Osteocyte (in vitro differentiated cells): ENCODE measurements at regions not wholly inside any gene's neighbourhood (a gene's known extent, or its start where the extent isn't known, plus 50 kb on each side); places are given as distances from the start of the nearest gene placed in this dataset.
"Not testable (repeated sequence)": the region's sequence is repeated elsewhere in the genome, so short reads cannot be mapped to it uniquely, and the experiment has no call there.

Source experiments
- DNase-seq: peaks from one replicate; pipeline ENCODE4 v3.0.0; 2021; ENCODE audit warnings: mixed read lengths; ENCODE audit not compliant: unreplicated experiment; ENCODE audit errors: extremely low spot score
- H3K27ac Mint-ChIP-seq: one replicate; pipeline ENCODE4 v1.8.0; 2021; ENCODE audit warnings: mild to moderate bottlenecking, mixed read lengths; ENCODE audit not compliant: unreplicated experiment
- H3K27me3 Mint-ChIP-seq: one replicate; pipeline ENCODE4 v1.8.0; 2021; ENCODE audit warnings: mixed read lengths; ENCODE audit not compliant: unreplicated experiment
- H3K36me3 Mint-ChIP-seq: one replicate; pipeline ENCODE4 v1.8.0; 2021; ENCODE audit warnings: mixed read lengths; ENCODE audit not compliant: unreplicated experiment
- H3K4me1 Mint-ChIP-seq: one replicate; pipeline ENCODE4 v1.8.0; 2021; ENCODE audit warnings: mixed read lengths; ENCODE audit not compliant: unreplicated experiment
- H3K4me3 Mint-ChIP-seq: one replicate; pipeline ENCODE4 v1.8.0; 2021; ENCODE audit warnings: mild to moderate bottlenecking, moderate library complexity, mixed read lengths; ENCODE audit not compliant: unreplicated experiment
- H3K9me3 Mint-ChIP-seq: one replicate; pipeline ENCODE4 v1.8.0; 2021; ENCODE audit warnings: mixed read lengths; ENCODE audit not compliant: unreplicated experiment
- CTCF ChIP-seq: fragments of 200-600 bp; sonication (generic); IDR thresholded peaks from 2 replicates; pipeline ENCODE4 v1.5.0; 2021; ENCODE audit warnings: antibody characterized with exemption, mild to moderate bottlenecking, moderate library complexity

GRCh38 chr1:104029456-104029970, 279.8 kb downstream of the AMY1C start:
- no peaks in the 10 kb centered on the region for H3K4me1 Mint-ChIP-seq
- H3K9me3 Mint-ChIP-seq, result no peaks in the 10 kb centered on the region
- no peak for DNase-seq
- H3K27ac Mint-ChIP-seq, result no peak overlapping the region
- no peak for TF ChIP-seq CTCF
- no peaks in the 10 kb centered on the region for H3K27me3 Mint-ChIP-seq
- no peak overlapping the region for H3K4me3 Mint-ChIP-seq
- H3K36me3 Mint-ChIP-seq, result no peaks in the 10 kb centered on the region

GRCh38 chr1:104056786-104057185, 307.1 kb downstream of the AMY1C start:
- Mint-ChIP-seq H3K36me3 (no peaks in the 10 kb centered on the region), H3K27me3 (no peaks in the 10 kb centered on the region), H3K4me1 (no peaks in the 10 kb centered on the region), H3K9me3 (peaks cover 4% of the 10 kb centered on the region), H3K4me3 (no peak overlapping the region), H3K27ac (no peak overlapping the region)
- no peak for TF ChIP-seq CTCF
- DNase-seq, result no peak

- H3K9me3 Mint-ChIP-seq, DNase-seq, H3K36me3 Mint-ChIP-seq, H3K4me1 Mint-ChIP-seq, H3K27ac Mint-ChIP-seq, H3K4me3 Mint-ChIP-seq, H3K27me3 Mint-ChIP-seq: not testable (repeated sequence)
These were observed 307.7 kb downstream of the AMY1C start for GRCh38 chr1:104057219-104057898.

GRCh38 chr1:104061637-104062036, 311.9 kb downstream of the AMY1C start:
- H3K27ac Mint-ChIP-seq, H3K36me3 Mint-ChIP-seq, H3K4me1 Mint-ChIP-seq, DNase-seq, H3K4me3 Mint-ChIP-seq, H3K9me3 Mint-ChIP-seq, H3K27me3 Mint-ChIP-seq: not testable (repeated sequence)

- Mint-ChIP-seq H3K27me3 (no peaks in the 10 kb centered on the region), H3K27ac (no peak overlapping the region), H3K36me3 (no peaks in the 10 kb centered on the region), H3K4me1 (no peaks in the 10 kb centered on the region), H3K9me3 (no peaks in the 10 kb centered on the region), H3K4me3 (no peak overlapping the region)
- TF ChIP-seq CTCF, result no peak
- no peak for DNase-seq
These were observed 314.7 kb downstream of the AMY1C start for GRCh38 chr1:104064399-104064798.

GRCh38 chr1:104072915-104073371, 323.2 kb downstream of the AMY1C start:
- no peak overlapping the region for H3K4me3 Mint-ChIP-seq
- no peak overlapping the region for H3K27ac Mint-ChIP-seq
- no peak for DNase-seq
- H3K4me1 Mint-ChIP-seq, result no peaks in the 10 kb centered on the region
- H3K36me3 Mint-ChIP-seq, result no peaks in the 10 kb centered on the region
- H3K9me3 Mint-ChIP-seq, result no peaks in the 10 kb centered on the region
- H3K27me3 Mint-ChIP-seq, result no peaks in the 10 kb centered on the region
- TF ChIP-seq CTCF, result no peak
